Uterus (tissue), 3 donors: ENCODE measurements at regions not wholly inside any gene's neighbourhood (a gene's known extent, or its start where the extent isn't known, plus 50 kb on each side); places are given as distances from the start of the nearest gene placed in this dataset.

Experiments used
- DNase-seq, 2 donors: peaks; one replicate each; pipeline ENCODE4 v3.0.0-alpha.2; 2019 to 2020
- H3K27ac ChIP-seq, 2 donors: fragments of 200-600 bp; sonication (generic); 1 replicate in 1 of 2; 2 replicates in 1 of 2; pipeline ENCODE4 v1.5.1; 2016 to 2018
- H3K27me3 ChIP-seq, 2 donors: fragments of 200-600 bp; sonication (generic); one replicate each; pipeline ENCODE4 v1.5.1; 2018 to 2019; ENCODE audit warnings: control low read depth in 1 of 2
- H3K36me3 ChIP-seq, 2 donors: fragments of 200-600 bp; sonication (generic); one replicate each; pipeline ENCODE4 v1.5.1; 2019; ENCODE audit warnings: control low read depth in 1 of 2
- H3K4me1 ChIP-seq, 2 donors: fragments of 200-600 bp; sonication (generic); one replicate each; pipeline ENCODE4 v1.5.1; 2018 to 2019; ENCODE audit warnings: control low read depth in 1 of 2
- H3K4me3 ChIP-seq, 2 donors: fragments of 200-600 bp; sonication (generic); 1 replicate in 1 of 2; 2 replicates in 1 of 2; pipeline ENCODE4 v1.5.1; 2018 to 2019; ENCODE audit warnings: mild to moderate bottlenecking in 1 of 2
- H3K9me3 ChIP-seq, 2 donors: fragments of 200-600 bp; sonication (generic); one replicate each; pipeline ENCODE4 v1.5.1; 2019; ENCODE audit warnings: control low read depth in 1 of 2
- POLR2A ChIP-seq, 2 donors: fragments of 450-650 bp; IDR thresholded peaks; one replicate each; pipeline ENCODE4 v1.6.1; 2016; ENCODE audit warnings: antibody characterized with exemption in 2 of 2, mild to moderate bottlenecking in 1 of 2, moderate library complexity in 1 of 2
- intact Hi-C: fragments of 100-400 bp; cut with DNase I; formaldehyde crosslinking; loops from one replicate; pipeline ENCODE4 v1.15.1; 2023; ENCODE audit warnings: low total_unique reads
- TF ChIP-seq, protein P1 (sequence below), 4 experiments: fragments of 200-600 bp in 2 of 4; fragments of 450-650 bp in 2 of 4; sonication (generic) in 2 of 4; IDR thresholded peaks; one replicate each; pipeline ENCODE4 v1.5.1; 2016 to 2019; ENCODE audit warnings: antibody characterized with exemption in 4 of 4, mild to moderate bottlenecking in 2 of 4, moderate library complexity in 1 of 4
- donor health status: DM: yes; HTN: yes; CAD: no.

DNA sequence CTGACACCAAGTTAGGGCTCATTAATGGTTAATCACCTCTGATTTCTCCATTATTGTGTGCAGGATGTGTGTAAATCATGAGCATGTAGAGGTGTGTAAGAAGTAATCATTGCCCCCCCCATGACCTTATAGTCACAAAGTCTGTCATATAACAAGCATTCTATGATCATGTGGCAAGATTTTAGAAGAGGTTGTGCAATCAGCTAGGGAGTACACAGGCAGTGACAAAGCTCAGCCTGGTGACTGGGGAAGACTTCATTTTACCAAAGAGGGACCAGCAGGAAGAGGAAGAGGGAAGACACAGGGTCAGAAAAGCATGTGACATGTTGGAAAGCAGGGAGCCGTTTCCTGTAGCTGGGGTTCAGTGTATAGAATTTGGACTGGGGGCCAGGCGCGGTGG, 176.5 kb upstream of the LARGE1 start:
- no peaks in the 10 kb centered on the region for H3K36me3 ChIP-seq
- no peaks in the 10 kb centered on the region for H3K9me3 ChIP-seq
- no peak overlapping the region for H3K27ac ChIP-seq
- no peak overlapping the region for H3K4me3 ChIP-seq
- no peak for DNase-seq
- no peak for TF ChIP-seq POLR2A (IDR thresholded peaks at IDR 0.05)
- TF ChIP-seq, protein P1, sequence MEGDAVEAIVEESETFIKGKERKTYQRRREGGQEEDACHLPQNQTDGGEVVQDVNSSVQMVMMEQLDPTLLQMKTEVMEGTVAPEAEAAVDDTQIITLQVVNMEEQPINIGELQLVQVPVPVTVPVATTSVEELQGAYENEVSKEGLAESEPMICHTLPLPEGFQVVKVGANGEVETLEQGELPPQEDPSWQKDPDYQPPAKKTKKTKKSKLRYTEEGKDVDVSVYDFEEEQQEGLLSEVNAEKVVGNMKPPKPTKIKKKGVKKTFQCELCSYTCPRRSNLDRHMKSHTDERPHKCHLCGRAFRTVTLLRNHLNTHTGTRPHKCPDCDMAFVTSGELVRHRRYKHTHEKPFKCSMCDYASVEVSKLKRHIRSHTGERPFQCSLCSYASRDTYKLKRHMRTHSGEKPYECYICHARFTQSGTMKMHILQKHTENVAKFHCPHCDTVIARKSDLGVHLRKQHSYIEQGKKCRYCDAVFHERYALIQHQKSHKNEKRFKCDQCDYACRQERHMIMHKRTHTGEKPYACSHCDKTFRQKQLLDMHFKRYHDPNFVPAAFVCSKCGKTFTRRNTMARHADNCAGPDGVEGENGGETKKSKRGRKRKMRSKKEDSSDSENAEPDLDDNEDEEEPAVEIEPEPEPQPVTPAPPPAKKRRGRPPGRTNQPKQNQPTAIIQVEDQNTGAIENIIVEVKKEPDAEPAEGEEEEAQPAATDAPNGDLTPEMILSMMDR (IDR thresholded peaks at IDR 0.05), result no peak
- intact Hi-C loops, result no loop called here
- no peaks in the 10 kb centered on the region for H3K27me3 ChIP-seq
- H3K4me1 ChIP-seq, result no peaks in the 10 kb centered on the region

DNA sequence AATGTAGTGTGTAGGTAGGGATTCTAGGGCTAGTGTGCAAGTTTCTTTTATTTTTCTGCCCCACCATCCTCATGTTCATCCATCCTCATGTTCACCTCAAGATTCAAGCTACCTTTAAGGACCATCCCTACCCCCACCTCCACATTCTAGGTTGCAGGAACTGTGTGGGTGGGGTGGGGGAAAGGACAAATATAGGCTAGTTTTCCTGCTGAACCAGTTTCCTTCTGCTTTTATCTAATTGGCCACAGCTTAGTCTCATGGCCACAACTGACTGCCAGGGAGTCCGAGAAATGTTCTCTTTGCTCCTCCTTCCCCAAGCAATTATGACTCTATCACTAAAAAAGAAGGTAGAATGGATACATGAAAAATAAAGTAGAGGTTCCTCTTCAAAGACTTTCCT, 179.0 kb upstream of the LARGE1 start:
- TF ChIP-seq, protein P1 (IDR thresholded peaks at IDR 0.05), result no peak
- no peak for TF ChIP-seq POLR2A (IDR thresholded peaks at IDR 0.05)
- intact Hi-C loops, result no loop called here
- Histone ChIP-seq H3K4me1 (no peaks in the 10 kb centered on the region), H3K27ac (no peak overlapping the region), H3K27me3 (no peaks in the 10 kb centered on the region), H3K4me3 (no peak overlapping the region), H3K36me3 (no peaks in the 10 kb centered on the region), H3K9me3 (no peaks in the 10 kb centered on the region)
- DNase-seq, result no peak

DNA sequence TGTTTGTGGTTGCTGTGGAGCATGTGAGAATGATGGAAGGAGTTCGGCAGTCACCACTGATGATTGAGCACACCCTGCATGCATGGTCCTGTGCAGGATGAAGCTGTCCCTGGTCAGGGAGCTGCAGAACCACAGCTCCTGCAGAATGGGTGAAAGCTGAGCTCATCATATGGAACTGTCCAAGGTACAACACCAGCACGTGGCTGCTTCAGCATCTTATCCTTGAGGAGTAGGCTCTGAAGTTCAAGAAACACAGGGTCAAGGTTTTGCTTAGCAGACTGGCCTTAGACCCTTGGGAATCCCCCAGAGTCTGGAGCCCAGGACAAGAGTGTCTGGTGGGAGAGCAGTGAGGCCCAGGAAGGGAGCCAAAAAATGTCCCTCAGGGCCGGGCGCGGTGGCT, 182.4 kb upstream of the LARGE1 start:
- DNase-seq, result no peak
- Histone ChIP-seq H3K4me1 (no peaks in the 10 kb centered on the region), H3K9me3 (no peaks in the 10 kb centered on the region), H3K4me3 (no peak overlapping the region), H3K27ac (no peak overlapping the region), H3K27me3 (no peaks in the 10 kb centered on the region), H3K36me3 (no peaks in the 10 kb centered on the region)
- TF ChIP-seq, protein P1 (IDR thresholded peaks at IDR 0.05), result no peak
- no peak for TF ChIP-seq POLR2A (IDR thresholded peaks at IDR 0.05)
- intact Hi-C loops, result no loop called here

DNA sequence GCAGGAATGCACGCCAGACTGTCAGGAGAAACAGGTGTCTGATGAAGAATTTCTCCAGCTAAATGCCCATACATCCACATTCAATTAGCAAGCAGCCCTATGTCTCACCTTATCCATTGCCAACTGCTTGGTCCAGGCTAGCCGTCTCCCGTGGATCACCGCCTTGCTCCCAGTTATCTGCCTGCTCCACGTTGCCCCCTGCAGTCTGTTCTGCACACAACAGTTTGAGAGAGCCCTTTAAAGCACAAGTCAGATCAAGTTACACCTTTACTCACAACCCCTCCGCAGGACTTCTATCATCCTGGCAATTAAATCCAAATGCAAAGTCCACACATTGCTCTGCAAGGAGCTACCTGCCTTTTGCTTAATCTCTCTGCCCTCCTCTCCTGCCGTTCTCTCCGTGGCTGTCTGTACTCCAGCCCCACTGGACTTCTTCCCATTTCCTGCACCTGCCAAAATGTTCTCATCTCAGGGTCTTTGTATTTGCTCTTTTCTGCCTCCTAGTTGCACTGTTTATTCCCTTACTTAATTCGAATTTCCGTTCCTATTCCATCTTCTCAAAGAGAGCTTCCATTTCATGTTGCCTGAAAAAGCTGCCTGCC, 185.3 kb upstream of the LARGE1 start:
- Histone ChIP-seq H3K4me3 (no peak overlapping the region), H3K36me3 (no peaks in the 10 kb centered on the region), H3K4me1 (no peaks in the 10 kb centered on the region), H3K9me3 (no peaks in the 10 kb centered on the region), H3K27ac (no peak overlapping the region), H3K27me3 (no peaks in the 10 kb centered on the region)
- TF ChIP-seq, protein P1 (IDR thresholded peaks at IDR 0.05), result peak; percentile 35 to 61 (median 45)
- TF ChIP-seq POLR2A (IDR thresholded peaks at IDR 0.05), result no peak
- intact Hi-C loops, result no loop called here
- peak; percentile 31 to 35 for DNase-seq

DNA sequence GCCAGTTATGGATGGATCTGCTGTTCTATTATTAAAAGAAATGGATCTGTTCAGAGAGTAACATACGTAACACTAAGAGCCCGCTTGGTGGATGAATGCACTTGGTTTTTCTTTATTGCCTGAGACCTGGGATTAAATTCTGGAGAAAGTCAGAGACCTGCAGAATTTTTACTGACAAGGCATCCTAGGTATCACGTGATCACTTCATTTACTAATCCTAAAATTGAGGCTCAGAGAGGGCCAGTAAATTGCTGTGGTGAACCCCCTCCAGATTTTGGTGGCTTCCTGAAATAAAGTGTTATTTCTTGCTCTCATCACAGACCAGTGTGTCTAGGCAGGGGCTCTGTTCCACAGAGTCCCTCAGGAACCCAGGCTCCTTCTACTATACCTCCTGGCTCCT, 187.9 kb upstream of the LARGE1 start:
- Histone ChIP-seq H3K4me1 (no peaks in the 10 kb centered on the region), H3K4me3 (no peak overlapping the region), H3K9me3 (no peaks in the 10 kb centered on the region), H3K36me3 (no peaks in the 10 kb centered on the region), H3K27me3 (no peaks in the 10 kb centered on the region), H3K27ac (no peak overlapping the region)
- DNase-seq, result no peak
- no peak for TF ChIP-seq POLR2A (IDR thresholded peaks at IDR 0.05)
- TF ChIP-seq, protein P1 (IDR thresholded peaks at IDR 0.05), result no peak
- intact Hi-C loops, result no loop called here
